DOHH2 (cell line): ENCODE measurements at regions not wholly inside any gene's neighbourhood (a gene's known extent, or its start where the extent isn't known, plus 50 kb on each side); places are given as distances from the start of the nearest gene placed in this dataset.
"Not testable (repeated sequence)": the region's sequence is repeated elsewhere in the genome, so short reads cannot be mapped to it uniquely, and the experiment has no call there.

Source experiments
- H3F3A ChIP-seq: fragments of 200-600 bp; sonication (generic), shearing (Covaris generic); 2 replicates; pipeline ENCODE4 v1.6.0; 2016; ENCODE audit warnings: antibody characterized with exemption, mild to moderate bottlenecking; ENCODE audit not compliant: control insufficient read depth, insufficient read depth
- H3K27ac ChIP-seq: fragments of 200-600 bp; sonication (generic); 2 replicates; pipeline ENCODE4 v1.5.1; 2014; ENCODE audit warnings: low read depth, mild to moderate bottlenecking, low read length, moderate library complexity
- H3K27me3 ChIP-seq: fragments of 200-600 bp; sonication (generic); 2 replicates; pipeline ENCODE4 v1.6.1; 2014; ENCODE audit warnings: mild to moderate bottlenecking, low read length, mixed read lengths; ENCODE audit not compliant: control insufficient read depth
- H3K36me3 ChIP-seq: fragments of 200-600 bp; sonication (generic); 2 replicates; pipeline ENCODE4 v1.6.1; 2014; ENCODE audit warnings: mild to moderate bottlenecking, low read length, moderate library complexity, mixed read lengths; ENCODE audit not compliant: control insufficient read depth
- H3K4me1 ChIP-seq: fragments of 200-600 bp; sonication (generic); 2 replicates; pipeline ENCODE4 v1.6.1; 2014; ENCODE audit warnings: mild to moderate bottlenecking, low read length, mixed read lengths; ENCODE audit not compliant: control insufficient read depth
- H3K4me2 ChIP-seq: fragments of 200-600 bp; sonication (generic); 2 replicates; pipeline ENCODE4 v1.6.0; 2014; ENCODE audit warnings: mild to moderate bottlenecking, low read length, moderate library complexity
- H3K4me3 ChIP-seq: fragments of 200-600 bp; sonication (generic); 2 replicates; pipeline ENCODE4 v1.5.1; 2014; ENCODE audit warnings: mild to moderate bottlenecking, low read length, mixed read lengths
- H3K79me2 ChIP-seq: fragments of 200-600 bp; sonication (generic); 2 replicates; pipeline ENCODE4 v1.6.1; 2014; ENCODE audit warnings: mild to moderate bottlenecking, low read length, mixed read lengths; ENCODE audit not compliant: control insufficient read depth
- H3K9me2 ChIP-seq: fragments of 200-600 bp; sonication (generic); replicated peaks from 2 replicates; pipeline ENCODE4 v1.6.1; 2014; ENCODE audit warnings: mild to moderate bottlenecking, low read length, mixed read lengths; ENCODE audit not compliant: control insufficient read depth
- H3K9me3 ChIP-seq: fragments of 200-600 bp; sonication (generic); 2 replicates; pipeline ENCODE4 v1.6.1; 2014; ENCODE audit warnings: antibody characterized with exemption, low read length, mixed read lengths; ENCODE audit not compliant: control insufficient read depth, insufficient read depth
- H4K20me1 ChIP-seq: fragments of 200-600 bp; sonication (generic); 2 replicates; pipeline ENCODE4 v1.6.0; 2014; ENCODE audit warnings: low read depth, mild to moderate bottlenecking, antibody characterized with exemption, low read length, moderate library complexity; ENCODE audit not compliant: control insufficient read depth, insufficient read depth
- EZH2phosphoT487 ChIP-seq: fragments of 200-600 bp; sonication (generic); IDR thresholded peaks from 2 replicates; pipeline ENCODE4 v1.6.1; 2017; ENCODE audit warnings: borderline replicate concordance, mild to moderate bottlenecking, antibody characterized with exemption, low read length, moderate library complexity, mixed read lengths
- TF ChIP-seq, protein P1 (sequence below): fragments of 200-600 bp; sonication (generic); IDR thresholded peaks from one replicate; pipeline ENCODE4 v1.5.1; 2014; ENCODE audit warnings: antibody characterized with exemption, mild to moderate bottlenecking, low read depth, low read length; ENCODE audit not compliant: poor library complexity, severe bottlenecking

DNA sequence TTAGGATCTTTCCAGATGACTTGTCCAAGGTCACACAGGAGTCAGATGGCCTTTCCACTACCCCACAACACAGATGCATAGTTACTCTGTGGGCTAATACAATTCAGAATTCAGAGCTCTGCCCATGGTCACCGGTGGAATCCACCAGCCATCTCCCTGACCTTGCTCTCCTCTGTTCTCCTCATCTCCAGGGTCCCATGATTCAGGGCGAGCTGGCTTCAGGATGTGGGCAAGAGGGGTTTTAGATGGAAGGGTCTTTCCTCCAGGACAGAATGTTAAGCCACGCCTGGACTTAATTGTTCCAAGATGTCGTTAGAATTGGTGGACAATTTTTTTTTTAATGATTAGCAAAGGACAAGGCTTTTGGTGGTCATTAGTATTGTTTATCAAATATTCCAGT lies 81.7 kb upstream of the LARP1 start:
- Histone ChIP-seq H3K4me1 (no peaks in the 10 kb centered on the region), H3K79me2 (no peaks in the 10 kb centered on the region), H3K4me2 (no peak overlapping the region), H3K36me3 (no peaks in the 10 kb centered on the region), H3K27me3 (no peaks in the 10 kb centered on the region), H3K27ac (no peak overlapping the region), H3K9me3 (no peaks in the 10 kb centered on the region), H4K20me1 (no peaks in the 10 kb centered on the region), H3K4me3 (no peak overlapping the region), H3F3A (no peaks in the 10 kb centered on the region), H3K9me2 (no peaks in the 10 kb centered on the region)
- no peak for TF ChIP-seq EZH2phosphoT487

DNA sequence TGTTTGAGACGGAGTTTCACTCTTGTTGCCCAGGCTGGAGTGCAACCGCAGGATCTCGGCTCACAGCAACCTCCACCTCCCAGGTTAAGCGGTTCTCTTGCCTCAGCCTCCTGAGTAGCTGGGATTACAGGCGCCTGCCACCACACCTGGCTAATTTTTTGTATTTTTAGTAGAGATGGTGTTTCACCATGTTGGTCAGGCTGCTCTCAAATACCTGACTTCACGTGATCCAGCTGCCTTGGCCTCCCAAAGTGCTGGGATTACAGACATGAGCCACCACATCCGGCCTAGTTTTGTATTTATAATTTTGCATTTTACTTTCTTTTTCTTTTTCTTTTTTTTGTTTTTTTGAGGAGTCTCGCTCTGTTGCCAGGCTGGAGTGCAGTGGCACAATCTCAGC lies 85.3 kb upstream of the LARP1 start:
- H3K27ac ChIP-seq, H3K9me2 ChIP-seq, H3K4me3 ChIP-seq, H3K36me3 ChIP-seq, H3K4me2 ChIP-seq, H3K27me3 ChIP-seq, H3F3A ChIP-seq, H3K79me2 ChIP-seq, H3K9me3 ChIP-seq, H4K20me1 ChIP-seq, H3K4me1 ChIP-seq: not testable (repeated sequence)

DNA sequence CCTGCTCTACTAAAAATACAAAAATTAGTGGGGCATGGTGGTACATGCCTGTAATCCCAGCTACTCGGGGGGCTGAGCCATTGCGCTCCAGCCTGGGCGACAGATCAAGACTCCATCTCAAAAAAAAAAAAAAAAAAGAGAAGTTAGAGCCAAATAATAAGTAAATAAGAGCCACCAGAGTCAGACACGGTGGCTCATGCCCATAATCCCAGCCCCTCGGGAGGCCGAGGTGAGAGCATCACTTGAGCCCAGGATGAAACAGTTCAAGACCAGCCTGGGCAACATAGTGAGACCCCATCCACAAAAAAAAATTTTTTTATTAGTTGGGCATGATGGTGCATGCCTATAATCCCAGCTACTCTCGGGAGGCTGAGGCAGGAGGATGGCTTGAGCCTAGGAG lies 85.8 kb upstream of the LARP1 start:
- Histone ChIP-seq H3K27ac (no peak overlapping the region), H3K36me3 (no peaks in the 10 kb centered on the region), H4K20me1 (no peaks in the 10 kb centered on the region), H3F3A (no peaks in the 10 kb centered on the region), H3K4me1 (no peaks in the 10 kb centered on the region), H3K79me2 (no peaks in the 10 kb centered on the region), H3K9me3 (peaks cover 11% of the 10 kb centered on the region), H3K9me2 (no peaks in the 10 kb centered on the region), H3K4me2 (no peak overlapping the region), H3K27me3 (no peaks in the 10 kb centered on the region), H3K4me3 (no peak overlapping the region)
- TF ChIP-seq, protein P1, sequence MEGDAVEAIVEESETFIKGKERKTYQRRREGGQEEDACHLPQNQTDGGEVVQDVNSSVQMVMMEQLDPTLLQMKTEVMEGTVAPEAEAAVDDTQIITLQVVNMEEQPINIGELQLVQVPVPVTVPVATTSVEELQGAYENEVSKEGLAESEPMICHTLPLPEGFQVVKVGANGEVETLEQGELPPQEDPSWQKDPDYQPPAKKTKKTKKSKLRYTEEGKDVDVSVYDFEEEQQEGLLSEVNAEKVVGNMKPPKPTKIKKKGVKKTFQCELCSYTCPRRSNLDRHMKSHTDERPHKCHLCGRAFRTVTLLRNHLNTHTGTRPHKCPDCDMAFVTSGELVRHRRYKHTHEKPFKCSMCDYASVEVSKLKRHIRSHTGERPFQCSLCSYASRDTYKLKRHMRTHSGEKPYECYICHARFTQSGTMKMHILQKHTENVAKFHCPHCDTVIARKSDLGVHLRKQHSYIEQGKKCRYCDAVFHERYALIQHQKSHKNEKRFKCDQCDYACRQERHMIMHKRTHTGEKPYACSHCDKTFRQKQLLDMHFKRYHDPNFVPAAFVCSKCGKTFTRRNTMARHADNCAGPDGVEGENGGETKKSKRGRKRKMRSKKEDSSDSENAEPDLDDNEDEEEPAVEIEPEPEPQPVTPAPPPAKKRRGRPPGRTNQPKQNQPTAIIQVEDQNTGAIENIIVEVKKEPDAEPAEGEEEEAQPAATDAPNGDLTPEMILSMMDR: no peak
- no peak for TF ChIP-seq EZH2phosphoT487

DNA sequence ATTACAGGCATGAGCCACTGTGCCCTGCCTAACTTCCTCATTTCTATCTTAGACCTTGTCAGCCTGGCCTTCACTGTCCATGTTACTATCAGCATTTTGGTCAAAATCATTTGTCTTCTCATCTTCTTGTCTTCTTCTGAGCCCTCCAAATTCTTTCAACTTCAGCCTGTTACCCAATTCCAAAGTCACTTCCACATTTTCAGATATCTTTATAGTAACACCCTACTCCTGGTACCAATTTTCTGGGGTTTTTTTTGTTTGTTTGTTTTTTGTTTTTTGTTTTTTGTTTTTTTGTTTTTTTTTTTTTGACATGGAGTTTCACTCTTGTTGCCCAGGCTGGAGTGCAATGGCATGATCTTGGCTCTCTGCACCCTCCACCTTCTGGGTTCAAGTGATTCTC lies 90.3 kb upstream of the LARP1 start:
- Histone ChIP-seq H3K79me2 (no peaks in the 10 kb centered on the region), H3K27ac (no peak overlapping the region), H3K4me2 (no peak overlapping the region), H3F3A (no peaks in the 10 kb centered on the region), H4K20me1 (no peaks in the 10 kb centered on the region), H3K9me2 (no peaks in the 10 kb centered on the region), H3K9me3 (peaks cover 17% of the 10 kb centered on the region), H3K36me3 (no peaks in the 10 kb centered on the region), H3K27me3 (no peaks in the 10 kb centered on the region), H3K4me3 (no peak overlapping the region), H3K4me1 (peaks cover 3% of the 10 kb centered on the region)
- no peak for TF ChIP-seq EZH2phosphoT487
- TF ChIP-seq, protein P1: no peak
